HG02798 (cell line): ENCODE measurements at regions not wholly inside any gene's neighbourhood (a gene's known extent, or its start where the extent isn't known, plus 50 kb on each side); places are given as distances from the start of the nearest gene placed in this dataset.

ENCODE experiments used
- ATAC-seq: cut with Tn5 transposase; IDR thresholded peaks from one replicate; pipeline ENCODE4 v1.9.1; 2021; ENCODE audit warnings: mild to moderate bottlenecking; ENCODE audit not compliant: unreplicated experiment, poor library complexity

DNA sequence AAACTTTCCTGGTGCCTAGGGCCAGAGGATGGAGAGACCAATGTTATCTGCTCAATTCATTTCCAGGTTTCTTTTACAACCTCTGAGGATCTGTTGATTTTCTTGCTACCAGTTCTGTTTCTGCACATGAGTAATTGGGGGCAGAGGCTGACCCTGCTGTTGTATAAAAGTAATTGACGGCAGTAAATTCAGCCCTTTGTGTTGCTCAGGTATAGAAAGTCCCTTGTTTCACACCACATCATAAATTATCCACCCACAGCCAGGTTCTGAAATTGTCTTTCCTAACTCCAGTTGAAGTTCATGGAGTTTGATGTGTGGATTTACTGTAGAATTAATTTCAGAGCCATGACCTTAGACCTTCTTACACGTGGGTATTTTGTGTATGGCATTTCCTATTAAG, 107.4 kb upstream of the GRIK2 start:
- no peak for ATAC-seq

DNA sequence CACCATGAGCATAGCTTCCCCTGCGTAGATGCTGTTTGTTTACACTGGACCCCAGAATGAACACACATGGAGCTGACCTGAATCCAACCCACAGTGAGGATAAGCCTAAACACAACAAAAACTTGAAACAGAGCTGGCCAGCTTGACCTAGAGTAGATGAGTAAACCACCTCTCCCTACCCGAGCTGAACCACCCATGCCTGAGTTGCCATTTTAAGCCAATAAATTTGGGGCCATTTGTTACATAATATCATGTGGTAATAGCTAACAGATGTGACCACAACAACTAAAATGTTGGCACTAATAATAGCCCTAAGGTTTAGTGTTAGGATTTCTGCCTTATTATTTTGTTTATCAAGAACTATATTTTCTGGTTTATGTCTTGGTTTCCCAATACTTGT, 103.2 kb upstream of the GRIK2 start:
- no peak for ATAC-seq

DNA sequence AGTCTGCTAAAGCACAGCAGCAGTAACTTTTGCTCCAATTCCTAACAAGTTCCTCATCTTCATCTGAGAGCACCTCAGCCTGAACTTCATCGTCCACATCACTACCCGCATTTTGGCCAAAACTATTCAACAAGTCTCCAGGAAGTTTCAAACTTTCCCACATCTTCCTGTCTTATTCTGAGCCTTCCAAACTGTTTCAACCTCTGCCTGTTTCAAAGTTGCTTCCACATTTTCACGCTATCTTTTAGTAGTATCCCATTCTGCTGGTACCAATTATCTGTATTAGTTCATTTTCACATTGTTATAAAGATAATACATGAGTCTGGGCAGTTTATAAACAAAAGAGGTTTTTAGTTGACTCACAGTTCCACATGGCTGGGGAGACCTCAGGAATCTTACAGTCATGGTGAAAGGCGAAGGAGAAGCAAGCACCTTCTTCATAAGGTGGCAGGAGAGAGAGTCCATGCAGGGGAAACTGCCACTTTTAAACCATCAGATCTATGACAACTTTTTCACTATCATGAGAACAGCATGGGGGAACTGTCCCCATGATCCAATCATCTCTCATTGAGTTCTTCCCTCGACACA, 99.4 kb upstream of the GRIK2 start:
- no peak for ATAC-seq

DNA sequence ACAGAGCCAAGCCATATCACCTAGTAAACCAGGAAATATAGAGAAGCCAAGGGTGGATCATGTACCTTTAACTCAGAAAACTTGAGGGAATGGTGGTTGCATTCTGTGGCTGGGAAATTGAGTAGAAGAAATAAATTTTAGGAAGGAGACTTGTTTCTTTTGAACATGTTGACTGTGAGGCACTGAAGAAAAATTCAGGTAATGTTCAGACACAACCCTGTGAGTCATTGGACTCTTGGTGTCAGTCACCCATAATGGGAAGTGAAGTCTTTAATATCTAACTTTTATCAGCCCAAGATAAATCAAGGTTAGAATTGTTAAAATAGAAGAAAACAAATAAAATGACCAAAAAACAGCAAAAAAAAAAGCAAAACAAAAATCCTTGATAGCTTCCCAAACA, 98.8 kb upstream of the GRIK2 start:
- ATAC-seq = no peak

DNA sequence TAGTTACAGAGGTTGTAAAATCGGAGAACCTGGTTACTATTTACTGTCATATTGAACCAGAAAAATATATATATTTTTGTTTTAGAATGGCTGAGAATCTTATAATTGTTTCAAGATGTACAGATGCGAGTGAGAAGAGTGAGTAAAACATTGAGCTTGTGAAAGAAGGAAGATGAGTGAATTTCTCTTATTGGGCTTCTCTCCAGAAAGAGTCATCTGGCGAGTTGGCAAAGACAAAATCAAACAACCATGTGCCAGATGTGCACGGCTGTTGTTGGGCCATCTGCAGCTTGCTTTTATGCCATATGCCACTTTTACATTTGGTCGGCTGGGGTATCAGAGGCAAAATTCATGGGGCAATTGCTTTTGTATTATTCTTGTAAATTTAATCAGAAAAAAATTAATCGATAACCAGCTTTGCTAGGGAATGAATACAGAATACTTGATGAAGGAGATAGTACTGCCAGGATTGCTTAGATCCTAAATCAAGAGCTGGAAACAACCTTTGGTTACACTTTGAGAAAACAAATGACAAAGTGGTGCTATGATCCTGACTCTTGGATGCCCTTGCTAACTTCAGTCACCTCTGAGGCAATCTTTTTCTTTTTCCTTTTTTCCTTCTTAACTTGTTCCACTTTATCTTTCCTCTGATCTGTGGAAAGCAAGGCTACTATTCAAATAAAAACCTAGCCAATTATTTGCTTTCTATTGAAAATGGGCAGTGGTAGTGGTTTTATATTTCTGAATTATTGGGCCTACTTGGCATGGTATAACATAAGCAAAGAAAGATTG, 97.1 kb upstream of the GRIK2 start:
- ATAC-seq = no peak

DNA sequence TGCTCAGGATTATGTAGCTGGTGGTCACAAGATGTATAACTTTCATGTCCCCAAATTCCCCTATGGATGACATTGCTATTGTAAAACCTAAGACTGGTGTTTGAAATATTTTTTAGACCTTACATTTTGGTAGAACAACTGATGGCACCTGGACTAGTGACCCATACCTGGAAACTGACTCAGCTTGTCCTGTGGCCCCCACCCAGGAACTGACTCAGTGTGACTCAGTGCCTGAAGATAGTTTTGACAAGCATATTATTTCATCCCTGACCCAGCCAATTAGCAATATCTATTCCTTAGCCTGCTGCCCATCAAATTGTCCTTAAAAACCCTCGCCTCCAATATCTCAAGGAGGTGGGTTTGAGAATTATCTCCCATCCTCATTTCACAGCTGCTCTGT, 90.9 kb upstream of the GRIK2 start:
- peak; percentile 39 for ATAC-seq

DNA sequence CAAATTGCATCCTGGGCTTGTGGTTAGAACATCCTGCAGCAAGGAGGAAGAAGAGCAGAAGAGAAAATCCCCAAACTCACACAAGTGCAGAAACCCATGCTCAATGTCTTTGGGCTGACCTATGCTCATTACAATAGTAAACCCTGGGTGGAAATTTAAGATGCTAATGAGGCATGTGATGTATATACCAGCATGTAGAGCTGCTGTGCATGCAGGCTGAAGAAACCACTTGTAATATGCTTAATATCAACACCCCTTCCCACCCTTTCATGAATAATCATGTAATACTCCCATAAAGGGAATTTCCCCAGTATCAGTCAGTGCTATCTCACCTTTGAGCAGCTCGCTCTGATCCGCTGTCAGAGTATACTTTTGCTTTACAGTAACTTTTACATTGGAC, 90.0 kb upstream of the GRIK2 start:
- no peak for ATAC-seq

DNA sequence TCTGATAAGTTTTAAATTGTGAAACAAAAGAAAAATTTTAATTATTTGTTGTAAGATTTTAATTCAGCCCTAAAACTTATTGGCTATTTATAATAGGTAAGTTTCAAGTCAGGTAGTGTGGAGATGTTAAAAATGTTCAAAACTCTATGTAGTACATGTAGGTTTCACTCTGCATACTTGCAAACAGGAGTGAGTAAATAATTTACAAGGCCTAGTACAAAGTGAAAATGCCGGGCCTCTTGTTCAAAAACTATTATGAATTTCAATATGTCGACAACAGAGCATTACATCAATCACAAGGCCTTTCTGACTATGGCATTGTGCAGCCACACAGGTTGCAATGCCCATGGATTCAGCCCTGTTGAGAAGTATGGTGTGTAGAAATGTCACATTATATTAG, 80.9 kb upstream of the GRIK2 start:
- peak; percentile 49 for ATAC-seq

DNA sequence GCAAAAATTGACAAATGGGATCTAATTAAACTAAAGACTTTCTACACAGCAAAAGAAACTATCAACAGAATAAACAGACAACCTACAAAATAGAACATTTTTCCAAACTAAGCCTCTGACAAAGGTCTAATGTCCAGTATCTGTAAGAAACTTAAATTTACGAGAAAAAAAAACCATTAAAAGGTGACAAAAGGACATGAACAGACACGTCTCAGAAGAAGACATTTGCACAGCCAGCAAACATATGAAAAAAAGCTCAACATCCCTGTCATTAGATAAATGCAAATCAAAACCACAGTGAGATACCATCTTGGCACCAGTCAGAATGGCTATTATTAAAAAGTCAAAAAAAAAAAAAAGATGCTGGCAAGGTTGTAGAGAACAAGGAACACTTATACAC, 70.6 kb upstream of the GRIK2 start:
- no peak for ATAC-seq

DNA sequence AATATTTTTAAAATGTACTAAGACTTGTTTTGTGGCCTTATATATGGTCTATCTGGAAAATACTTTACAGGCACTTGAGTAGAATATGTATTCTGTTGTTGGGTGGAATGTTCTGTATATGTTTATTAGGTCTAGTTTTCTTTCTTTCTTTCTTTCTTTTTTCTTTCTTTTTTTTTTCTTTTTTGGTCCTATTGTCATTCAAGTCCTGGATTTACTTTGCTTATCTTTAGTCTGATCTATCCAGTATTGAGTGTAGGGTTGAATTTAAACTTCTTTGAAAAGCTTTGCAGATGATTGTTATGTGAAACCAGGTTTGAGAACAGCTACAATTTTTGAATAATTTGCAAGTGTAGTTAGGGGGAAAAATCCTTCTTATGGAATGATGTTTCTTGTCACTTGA, 67.1 kb upstream of the GRIK2 start:
- ATAC-seq = no peak

DNA sequence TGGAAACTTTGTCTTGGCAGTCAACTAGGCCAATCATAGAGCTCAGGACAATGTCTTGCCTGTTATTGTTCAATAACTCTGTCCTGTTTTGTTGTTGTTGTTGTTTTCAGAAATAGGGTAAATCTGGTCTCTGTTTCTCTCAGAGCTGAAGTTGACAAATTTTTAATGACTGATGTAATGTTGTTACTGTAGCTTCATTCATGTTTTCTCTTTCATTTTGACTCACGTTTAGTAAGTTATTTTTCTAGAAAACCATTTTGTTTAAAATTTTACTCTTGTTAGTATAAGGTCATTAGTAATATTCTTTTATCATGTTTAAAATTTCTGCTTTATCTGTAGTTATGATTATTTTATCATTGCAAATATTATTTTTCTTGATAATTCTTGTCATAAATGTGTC, 51.6 kb upstream of the GRIK2 start:
- ATAC-seq = no peak
